HCT116 (cell line): ENCODE measurements at regions not wholly inside any gene's neighbourhood (a gene's known extent, or its start where the extent isn't known, plus 50 kb on each side); places are given as distances from the start of the nearest gene placed in this dataset.

Experiments
- ATAC-seq: fragments of 200-7000 bp; cut with Tn5 transposase; 2 replicates; pipeline ENCODE4 v1.9.1; 2020; ENCODE audit warnings: mild to moderate bottlenecking, moderate library complexity
- BruUV-seq: library from RNA; stranded (reverse); fragments of 400-500 nt; replicated peaks from 2 replicates; lab custom pipeline; 2021; lab: Mats Ljungman, UMichigan
- CTCF ChIA-PET: fragments of 300-600 bp; sonication (Branson Sonifier 250); formaldehyde crosslinking; loops from one replicate; lab custom pipeline; 2021; ENCODE audit warnings: antibody characterized with exemption; lab: Charles Lee
- POLR2A ChIA-PET: fragments of 300-600, 350-600 bp; sonication (Branson Sonifier 250); formaldehyde crosslinking; loops from one replicate; lab custom pipeline; 2021; ENCODE audit warnings: antibody characterized with exemption; lab: Charles Lee
- RAD21 ChIA-PET, 2 experiments: fragments of 300-600 bp; sonication (Branson Sonifier 250); formaldehyde crosslinking; loops; one replicate each; lab custom pipeline; 2023; ENCODE audit warnings: low total read pairs in 2 of 2; ENCODE audit not compliant: uncharacterized antibody in 2 of 2, unreplicated experiment in 2 of 2, low non-redundant PET in 1 of 2; lab: Charles Lee
- DNase-seq: peaks from one replicate; pipeline ENCODE4 v3.0.0-alpha.2; 2010; ENCODE audit warnings: low read depth, low spot score
- H2AFZ ChIP-seq: fragments of 200-600 bp; shearing (Covaris generic), sonication (generic); 2 replicates; pipeline ENCODE4 v1.6.1; 2017; ENCODE audit warnings: low read depth, mixed run types, mixed read lengths, antibody characterized with exemption, low read length; ENCODE audit not compliant: poor library complexity, severe bottlenecking
- H3K27ac ChIP-seq: 2 replicates; pipeline ENCODE4 v1.5.1; 2012; ENCODE audit warnings: low read depth, low read length
- H3K27me3 ChIP-seq: fragments of 200-600 bp; sonication (generic); 2 replicates; pipeline ENCODE4 v1.6.1; 2016; ENCODE audit warnings: mixed run types, low read length, mixed read lengths; ENCODE audit not compliant: insufficient read depth
- H3K36me3 ChIP-seq, 2 experiments: fragments of 200-500 bp in 1 of 2; fragments of 200-600 bp in 1 of 2; sonication (Bioruptor generic) in 1 of 2; sonication (generic) in 1 of 2; 2 replicates each; pipeline versions ENCODE4 v1.5.1 to v1.6.1; 2014 to 2016; ENCODE audit warnings: low read length in 2 of 2, inconsistent platforms in 1 of 2, mixed read lengths in 1 of 2, mixed run types in 1 of 2; ENCODE audit not compliant: insufficient read depth in 2 of 2, control insufficient read depth in 1 of 2
- H3K4me1 ChIP-seq, 2 experiments: fragments of 200-600 bp in 1 of 2; sonication (generic) in 1 of 2; 2 replicates each; pipeline versions ENCODE4 v1.5.1 to v1.6.1; 2012 to 2017; ENCODE audit warnings: low read length in 2 of 2, inconsistent platforms in 1 of 2, mild to moderate bottlenecking in 1 of 2, mixed read lengths in 1 of 2, mixed run types in 1 of 2, moderate library complexity in 1 of 2; ENCODE audit not compliant: insufficient read depth in 2 of 2, control insufficient read depth in 1 of 2
- H3K4me2 ChIP-seq: fragments of 200-600 bp; sonication (generic); 2 replicates; pipeline ENCODE4 v1.6.1; 2017; ENCODE audit warnings: mixed run types, low read length, mixed read lengths
- H3K4me3 ChIP-seq, 2 experiments: fragments of 200-600 bp in 1 of 2; sonication (generic) in 1 of 2; replicated peaks in 1 of 2; 2 replicates each; pipeline ENCODE4 v1.5.1; 2011 to 2016; ENCODE audit warnings: low read length in 2 of 2, control low read depth in 1 of 2, low read depth in 1 of 2, mild to moderate bottlenecking in 1 of 2, mixed read lengths in 1 of 2, mixed run types in 1 of 2
- H3K79me2 ChIP-seq: fragments of 200-600 bp; sonication (generic); 2 replicates; pipeline ENCODE4 v1.6.1; 2017; ENCODE audit warnings: mild to moderate bottlenecking, mixed run types, low read length, moderate library complexity, mixed read lengths; ENCODE audit not compliant: insufficient read depth
- H3K9ac ChIP-seq: fragments of 200-600 bp; sonication (generic); 2 replicates; pipeline ENCODE4 v1.6.1; 2016; ENCODE audit warnings: low read length, mixed read lengths
- H3K9me2 ChIP-seq: fragments of 200-600 bp; sonication (generic), shearing (Covaris generic); 2 replicates; pipeline ENCODE4 v1.6.1; 2017; ENCODE audit warnings: mixed run types, mild to moderate bottlenecking, moderate library complexity; ENCODE audit not compliant: insufficient read depth
- H3K9me3 ChIP-seq, 2 experiments: fragments of 200-500 bp in 1 of 2; fragments of 200-600 bp in 1 of 2; sonication (Bioruptor generic) in 1 of 2; sonication (generic) in 1 of 2; 2 replicates each; pipeline ENCODE4 v1.6.1; 2014 to 2017; ENCODE audit warnings: low read length in 2 of 2, mixed read lengths in 2 of 2, inconsistent platforms in 1 of 2, low read depth in 1 of 2, mild to moderate bottlenecking in 1 of 2, mixed run types in 1 of 2, moderate library complexity in 1 of 2; ENCODE audit not compliant: control insufficient read depth in 1 of 2, insufficient read depth in 1 of 2
- H4K20me1 ChIP-seq: fragments of 200-600 bp; sonication (generic), shearing (Covaris generic); 2 replicates; pipeline ENCODE4 v1.6.1; 2017; ENCODE audit warnings: mixed run types, mild to moderate bottlenecking, moderate library complexity; ENCODE audit not compliant: insufficient read depth
- ATF3 ChIP-seq: IDR thresholded peaks from 2 replicates; pipeline ENCODE4 v1.6.1; 2012
- CBX3 ChIP-seq: IDR thresholded peaks from 2 replicates; pipeline ENCODE4 v1.6.1; 2012; ENCODE audit warnings: low read depth
- CEBPB ChIP-seq: IDR thresholded peaks from 2 replicates; pipeline ENCODE4 v1.6.1; 2012; ENCODE audit warnings: low read depth
- CTCF ChIP-seq, 3 experiments: fragments of 200-600 bp in 1 of 3; sonication (generic) in 1 of 3; IDR thresholded peaks in 2 of 3; conservative IDR thresholded peaks in 1 of 3; 2 replicates each; pipeline ENCODE4 v1.5.1; 2012 to 2017; ENCODE audit warnings: low read depth in 2 of 3, low read length in 2 of 3, antibody characterized with exemption in 1 of 3, borderline replicate concordance in 1 of 3, control low read depth in 1 of 3, mild to moderate bottlenecking in 1 of 3, mixed read lengths in 1 of 3, mixed run types in 1 of 3, moderate library complexity in 1 of 3; ENCODE audit not compliant: insufficient read depth in 1 of 3
- EGR1 ChIP-seq: IDR thresholded peaks from 2 replicates; pipeline ENCODE4 v1.6.1; 2012; ENCODE audit warnings: low read depth
- EZH2 ChIP-seq: fragments of 200-600 bp; sonication (generic); IDR thresholded peaks from 2 replicates; pipeline ENCODE4 v1.6.1; 2017; ENCODE audit warnings: antibody characterized with exemption, mixed run types
- FOSL1 ChIP-seq: IDR thresholded peaks from 2 replicates; pipeline ENCODE4 v1.6.1; 2012; ENCODE audit warnings: low read depth
- MAX ChIP-seq: IDR thresholded peaks from 2 replicates; pipeline ENCODE4 v1.6.1; 2012
- POLR2A ChIP-seq: IDR thresholded peaks from 2 replicates; pipeline ENCODE4 v1.7.0; 2011; ENCODE audit warnings: borderline replicate concordance; ENCODE audit not compliant: insufficient read depth, insufficient read length; ENCODE audit errors: extremely low read depth
- POLR2AphosphoS5 ChIP-seq: IDR thresholded peaks from 2 replicates; pipeline ENCODE4 v1.6.1; 2011; ENCODE audit warnings: mild to moderate bottlenecking, low read depth, low read length, moderate library complexity
- REST ChIP-seq: IDR thresholded peaks from 2 replicates; pipeline ENCODE4 v1.6.1; 2012; ENCODE audit warnings: low read depth
- SIN3A ChIP-seq: IDR thresholded peaks from 2 replicates; pipeline ENCODE4 v1.6.1; 2012; ENCODE audit warnings: low read depth
- SP1 ChIP-seq: IDR thresholded peaks from 2 replicates; pipeline ENCODE4 v1.6.1; 2012; ENCODE audit warnings: low read depth
- SRF ChIP-seq: IDR thresholded peaks from 2 replicates; pipeline ENCODE4 v1.6.1; 2012; ENCODE audit warnings: low read depth
- YY1 ChIP-seq: IDR thresholded peaks from 2 replicates; pipeline ENCODE4 v1.6.1; 2011; ENCODE audit warnings: low read length, low read depth, moderate library complexity, mild to moderate bottlenecking; ENCODE audit not compliant: insufficient replicate concordance; ENCODE audit errors: extremely low read depth
- ZBTB33 ChIP-seq: IDR thresholded peaks from 2 replicates; pipeline ENCODE4 v1.6.1; 2011; ENCODE audit warnings: mild to moderate bottlenecking, low read length, moderate library complexity; ENCODE audit not compliant: insufficient replicate concordance; ENCODE audit errors: extremely low read depth
- ZFX ChIP-seq: fragments of 450-650 bp; IDR thresholded peaks from 2 replicates; pipeline ENCODE4 v1.6.1; 2017
- intact Hi-C: fragments of 100-400 bp; cut with micrococcal nuclease; formaldehyde crosslinking; loops from 2 replicates; pipeline ENCODE4 v1.10.0; 2022

GRCh38 chr2:235350234-235350633 lies 143.6 kb upstream of the AGAP1 start (continued):
- TF ChIP-seq ATF3 = no peak
- TF ChIP-seq POLR2A = no peak
- TF ChIP-seq POLR2AphosphoS5 = no peak
- no peak for TF ChIP-seq EZH2
- no peak for TF ChIP-seq CBX3
- TF ChIP-seq ZFX = no peak
- no peak for TF ChIP-seq CTCF (IDR thresholded peaks at IDR 0.05 in 2 of 3, conservative IDR thresholded peaks at IDR 0.05 in 1 of 3; ENCODE audit: borderline replicate concordance in 1 of 3, insufficient read depth in 1 of 3, low read depth in 2 of 3, low read length in 2 of 3)
- TF ChIP-seq SP1 = no peak
- TF ChIP-seq FOSL1 = no peak
- no peak for TF ChIP-seq SIN3A

GRCh38 chr2:235352541-235352940 lies 141.3 kb upstream of the AGAP1 start:
- intact Hi-C loops = no loop called here
- TF ChIP-seq SIN3A = no peak
- TF ChIP-seq ZBTB33 = no peak
- TF ChIP-seq REST = no peak
- TF ChIP-seq POLR2AphosphoS5 = no peak
- no peak for TF ChIP-seq SRF
- TF ChIP-seq ZFX = no peak
- TF ChIP-seq ATF3 = no peak
- TF ChIP-seq EGR1 = no peak
- no peak for TF ChIP-seq MAX
- no peak for TF ChIP-seq CEBPB
- TF ChIP-seq FOSL1 = no peak
- TF ChIP-seq POLR2A = no peak
- TF ChIP-seq YY1 = no peak
- no peak for TF ChIP-seq CBX3

More at GRCh38 chr2:235352541-235352940, 141.3 kb upstream of the AGAP1 start:
- no peak overlapping the region for H3K4me2 ChIP-seq
- CTCF ChIA-PET = no interaction called here
- no peaks in the 10 kb centered on the region for H3K79me2 ChIP-seq
- H3K27me3 ChIP-seq = peaks cover 4% of the 10 kb centered on the region; the same call in 1 of the 2 replicates
- ATAC-seq (no peak), DNase-seq (no peak)
- H3K9me3 ChIP-seq = no peaks in the 10 kb centered on the region
- BruUV-seq = no TSS peak
- H3K27ac ChIP-seq = no peak overlapping the region
- no peak overlapping the region for H2AFZ ChIP-seq
- H3K9ac ChIP-seq = no peak overlapping the region
- peaks cover 8 to 22% of the 10 kb centered on the region in 2 experiments for H3K4me1 ChIP-seq
- H3K9me2 ChIP-seq = no peaks in the 10 kb centered on the region
- no peak overlapping the region for H3K4me3 ChIP-seq
- no peaks in the 10 kb centered on the region for H3K36me3 ChIP-seq
- RAD21 ChIA-PET = no interaction called here
- no peaks in the 10 kb centered on the region for H4K20me1 ChIP-seq
- POLR2A ChIA-PET = no interaction called here
